PFSK-1 (cell line): ENCODE measurements at regions not wholly inside any gene's neighbourhood (a gene's known extent, or its start where the extent isn't known, plus 50 kb on each side); places are given as distances from the start of the nearest gene placed in this dataset.

Experiments
- POLR2AphosphoS5 ChIP-seq: IDR thresholded peaks from 2 replicates; pipeline ENCODE4 v1.6.1; 2012; ENCODE audit warnings: low read depth, mild to moderate bottlenecking, control low read depth, low read length, moderate library complexity
- TF ChIP-seq, protein P1 (sequence below), 2 experiments: IDR thresholded peaks; 2 replicates each; pipeline versions ENCODE4 v1.6.1 to v1.8.0; 2011 to 2012; ENCODE audit warnings: low read depth in 2 of 2, low read length in 2 of 2, control low read depth in 1 of 2, inconsistent platforms in 1 of 2, mild to moderate bottlenecking in 1 of 2, moderate library complexity in 1 of 2; ENCODE audit not compliant: insufficient read depth in 1 of 2

- TF ChIP-seq, protein P1, sequence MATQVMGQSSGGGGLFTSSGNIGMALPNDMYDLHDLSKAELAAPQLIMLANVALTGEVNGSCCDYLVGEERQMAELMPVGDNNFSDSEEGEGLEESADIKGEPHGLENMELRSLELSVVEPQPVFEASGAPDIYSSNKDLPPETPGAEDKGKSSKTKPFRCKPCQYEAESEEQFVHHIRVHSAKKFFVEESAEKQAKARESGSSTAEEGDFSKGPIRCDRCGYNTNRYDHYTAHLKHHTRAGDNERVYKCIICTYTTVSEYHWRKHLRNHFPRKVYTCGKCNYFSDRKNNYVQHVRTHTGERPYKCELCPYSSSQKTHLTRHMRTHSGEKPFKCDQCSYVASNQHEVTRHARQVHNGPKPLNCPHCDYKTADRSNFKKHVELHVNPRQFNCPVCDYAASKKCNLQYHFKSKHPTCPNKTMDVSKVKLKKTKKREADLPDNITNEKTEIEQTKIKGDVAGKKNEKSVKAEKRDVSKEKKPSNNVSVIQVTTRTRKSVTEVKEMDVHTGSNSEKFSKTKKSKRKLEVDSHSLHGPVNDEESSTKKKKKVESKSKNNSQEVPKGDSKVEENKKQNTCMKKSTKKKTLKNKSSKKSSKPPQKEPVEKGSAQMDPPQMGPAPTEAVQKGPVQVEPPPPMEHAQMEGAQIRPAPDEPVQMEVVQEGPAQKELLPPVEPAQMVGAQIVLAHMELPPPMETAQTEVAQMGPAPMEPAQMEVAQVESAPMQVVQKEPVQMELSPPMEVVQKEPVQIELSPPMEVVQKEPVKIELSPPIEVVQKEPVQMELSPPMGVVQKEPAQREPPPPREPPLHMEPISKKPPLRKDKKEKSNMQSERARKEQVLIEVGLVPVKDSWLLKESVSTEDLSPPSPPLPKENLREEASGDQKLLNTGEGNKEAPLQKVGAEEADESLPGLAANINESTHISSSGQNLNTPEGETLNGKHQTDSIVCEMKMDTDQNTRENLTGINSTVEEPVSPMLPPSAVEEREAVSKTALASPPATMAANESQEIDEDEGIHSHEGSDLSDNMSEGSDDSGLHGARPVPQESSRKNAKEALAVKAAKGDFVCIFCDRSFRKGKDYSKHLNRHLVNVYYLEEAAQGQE (IDR thresholded peaks at IDR 0.05; ENCODE audit: insufficient read depth in 1 of 2, low read depth in 2 of 2, low read length in 2 of 2) = no peak
- TF ChIP-seq POLR2AphosphoS5 = no peak
Measured at GRCh38 chr21:24372506-24372905, 1234.8 kb downstream of the MRPL39 start.
